HG03095 (cell line): ENCODE measurements at regions not wholly inside any gene's neighbourhood (a gene's known extent, or its start where the extent isn't known, plus 50 kb on each side); places are given as distances from the start of the nearest gene placed in this dataset.
"Not testable (repeated sequence)": the region's sequence is repeated elsewhere in the genome, so short reads cannot be mapped to it uniquely, and the experiment has no call there.

ENCODE experiments used
- ATAC-seq: cut with Tn5 transposase; IDR thresholded peaks from one replicate; pipeline ENCODE4 v1.9.1; 2021; ENCODE audit warnings: moderate library complexity; ENCODE audit not compliant: unreplicated experiment

GRCh38 chr4:32589853-32590252 lies 1869.7 kb downstream of the PCDH7 start:
- ATAC-seq: no peak

- ATAC-seq: no peak
Observed at GRCh38 chr4:32597354-32597753, 1877.2 kb downstream of the PCDH7 start.

GRCh38 chr4:32601848-32602247 lies 1881.7 kb downstream of the PCDH7 start:
- no peak for ATAC-seq

- no peak for ATAC-seq
Observed at GRCh38 chr4:32607978-32608377, 1887.8 kb downstream of the PCDH7 start.

GRCh38 chr4:32624943-32625603 lies 1904.9 kb downstream of the PCDH7 start:
- no peak for ATAC-seq

- no peak for ATAC-seq
Observed at GRCh38 chr4:32625687-32626337, 1905.6 kb downstream of the PCDH7 start.

GRCh38 chr4:32631831-32632230 lies 1911.7 kb downstream of the PCDH7 start:
- ATAC-seq: no peak

- ATAC-seq: no peak
Observed at GRCh38 chr4:32633421-32633820, 1913.3 kb downstream of the PCDH7 start.

- ATAC-seq: no peak
Observed at GRCh38 chr4:32645653-32646052, 1925.5 kb downstream of the PCDH7 start.

- ATAC-seq: no peak
Observed at GRCh38 chr4:32658019-32658418, 1937.8 kb downstream of the PCDH7 start.

GRCh38 chr4:32661229-32661628 lies 1941.1 kb downstream of the PCDH7 start:
- ATAC-seq: no peak

GRCh38 chr4:32662803-32663202 lies 1942.6 kb downstream of the PCDH7 start:
- ATAC-seq: no peak

- ATAC-seq: no peak
Observed at GRCh38 chr4:32672359-32672758, 1952.2 kb downstream of the PCDH7 start.

GRCh38 chr4:32680946-32681345 lies 1960.8 kb downstream of the PCDH7 start:
- no peak for ATAC-seq

GRCh38 chr4:32684160-32684559 lies 1964.0 kb downstream of the PCDH7 start:
- ATAC-seq: no peak

GRCh38 chr4:32686123-32686522 lies 1966.0 kb downstream of the PCDH7 start:
- ATAC-seq: no peak

- no peak for ATAC-seq
Observed at GRCh38 chr4:32689518-32689917, 1969.3 kb downstream of the PCDH7 start.

GRCh38 chr4:32697281-32697814 lies 1977.2 kb downstream of the PCDH7 start:
- ATAC-seq: no peak

GRCh38 chr4:32700838-32701237 lies 1980.7 kb downstream of the PCDH7 start:
- no peak for ATAC-seq

- no peak for ATAC-seq
Observed at GRCh38 chr4:32706893-32707292, 1986.7 kb downstream of the PCDH7 start.

- not testable (repeated sequence) for ATAC-seq
Observed at GRCh38 chr4:32716090-32716620, 1996.0 kb downstream of the PCDH7 start.
